SK-N-SH (cell line): ENCODE measurements at regions not wholly inside any gene's neighbourhood (a gene's known extent, or its start where the extent isn't known, plus 50 kb on each side); places are given as distances from the start of the nearest gene placed in this dataset.

Experiments
- CTCF ChIA-PET: fragments of 300-600, 350-600 bp; formaldehyde crosslinking; extraction: SDS; loops from one replicate; lab custom pipeline; 2021; lab: Yijun Ruan, JAX
- POLR2A ChIA-PET: fragments of 350-600 bp; sonication (Branson Sonifier 250); formaldehyde crosslinking; extraction: SDS; loops from one replicate; lab custom pipeline; 2020; ENCODE audit warnings: antibody characterized with exemption, inconsistent platforms; lab: Yijun Ruan, JAX
- DNase-seq: peaks from one replicate; pipeline ENCODE4 v3.0.0; 2012
- H2AFZ ChIP-seq: fragments of 200-600 bp; sonication (generic); 2 replicates; pipeline ENCODE4 v1.8.1; 2016; ENCODE audit warnings: antibody characterized with exemption, mild to moderate bottlenecking, low read depth
- H3F3A ChIP-seq: fragments of 200-600 bp; sonication (generic); replicated peaks from 2 replicates; pipeline ENCODE3; 2016; ENCODE audit warnings: antibody characterized with exemption, mild to moderate bottlenecking; ENCODE audit not compliant: insufficient read depth
- H3K27ac ChIP-seq, 2 experiments: fragments of 200-500 bp in 1 of 2; fragments of 200-600 bp in 1 of 2; sonication (Bioruptor generic) in 1 of 2; sonication (generic), shearing (Covaris generic) in 1 of 2; 2 replicates each; pipeline versions ENCODE4 v1.5.1 to v1.6.1; 2014 to 2016; ENCODE audit warnings: low read depth in 2 of 2, inconsistent platforms in 1 of 2, low read length in 1 of 2, mild to moderate bottlenecking in 1 of 2, mixed read lengths in 1 of 2
- H3K27me3 ChIP-seq: fragments of 200-600 bp; sonication (generic), shearing (Covaris generic); 2 replicates; pipeline ENCODE4 v1.6.1; 2016; ENCODE audit warnings: mixed run types; ENCODE audit not compliant: insufficient read depth
- H3K36me3 ChIP-seq, 2 experiments: fragments of 200-500 bp in 1 of 2; fragments of 200-600 bp in 1 of 2; sonication (Bioruptor generic) in 1 of 2; sonication (generic) in 1 of 2; replicated peaks in 1 of 2; 2 replicates each; pipeline versions ENCODE3 to v1.5.1; 2014 to 2016; ENCODE audit warnings: low read length in 1 of 2, mild to moderate bottlenecking in 1 of 2; ENCODE audit not compliant: insufficient read depth in 2 of 2, control insufficient read depth in 1 of 2
- H3K4me1 ChIP-seq, 2 experiments: fragments of 200-500 bp in 1 of 2; fragments of 200-600 bp in 1 of 2; sonication (Bioruptor generic) in 1 of 2; sonication (generic), shearing (Covaris generic) in 1 of 2; 2 replicates each; pipeline versions ENCODE4 v1.5.1 to v1.6.1; 2014 to 2016; ENCODE audit warnings: low read depth in 1 of 2, low read length in 1 of 2, mixed run types in 1 of 2; ENCODE audit not compliant: insufficient read depth in 2 of 2, control insufficient read depth in 1 of 2
- H3K4me2 ChIP-seq: fragments of 200-600 bp; sonication (generic), shearing (Covaris generic); 2 replicates; pipeline ENCODE4 v1.6.1; 2017; ENCODE audit warnings: mixed run types
- H3K4me3 ChIP-seq, 2 experiments: fragments of 200-500 bp in 1 of 2; fragments of 200-600 bp in 1 of 2; sonication (Bioruptor generic) in 1 of 2; sonication (generic), shearing (Covaris generic) in 1 of 2; 2 replicates each; pipeline versions ENCODE4 v1.5.1 to v1.8.1; 2014 to 2016; ENCODE audit warnings: low read depth in 2 of 2, inconsistent platforms in 1 of 2, low read length in 1 of 2, mild to moderate bottlenecking in 1 of 2, mixed read lengths in 1 of 2, moderate library complexity in 1 of 2
- H3K79me2 ChIP-seq: fragments of 200-600 bp; sonication (generic); 2 replicates; pipeline ENCODE4 v1.8.1; 2017; ENCODE audit warnings: mild to moderate bottlenecking; ENCODE audit not compliant: insufficient read depth
- H3K9ac ChIP-seq: fragments of 200-600 bp; sonication (generic); 2 replicates; pipeline ENCODE4 v1.6.1; 2017; ENCODE audit warnings: mixed run types
- H3K9me2 ChIP-seq: fragments of 200-600 bp; sonication (generic); 2 replicates; pipeline ENCODE4 v1.6.1; 2017; ENCODE audit warnings: mixed run types
- H3K9me3 ChIP-seq: fragments of 200-600 bp; sonication (generic); 2 replicates; pipeline ENCODE4 v1.6.1; 2017; ENCODE audit warnings: mixed run types, mild to moderate bottlenecking, moderate library complexity
- H4K20me1 ChIP-seq: fragments of 200-600 bp; sonication (generic); 2 replicates; pipeline ENCODE4 v1.6.1; 2017; ENCODE audit warnings: mild to moderate bottlenecking, mixed run types; ENCODE audit not compliant: insufficient read depth
- CHD2 ChIP-seq: fragments of 150-350 bp; IDR thresholded peaks from 2 replicates; pipeline ENCODE4 v1.6.1; 2018; ENCODE audit warnings: low read length; ENCODE audit not compliant: partially characterized antibody
- ELF1 ChIP-seq: IDR thresholded peaks from 2 replicates; pipeline ENCODE4 v1.4.0; 2012
- EP300 ChIP-seq, 2 experiments: IDR thresholded peaks; 2 replicates each; pipeline versions ENCODE4 v1.4.0 to v1.6.1; 2012; ENCODE audit warnings: borderline replicate concordance in 1 of 2, low read depth in 1 of 2, low read length in 1 of 2
- EZH2phosphoT487 ChIP-seq: fragments of 200-600 bp; sonication (generic); IDR thresholded peaks from 2 replicates; pipeline ENCODE4 v1.6.1; 2017; ENCODE audit warnings: low read depth, mixed run types, mild to moderate bottlenecking, antibody characterized with exemption, moderate library complexity, borderline replicate concordance
- FOSL2 ChIP-seq: IDR thresholded peaks from 2 replicates; pipeline ENCODE4 v1.4.0; 2012; ENCODE audit warnings: low read depth, mild to moderate bottlenecking, moderate library complexity, borderline replicate concordance
- FOXJ3 ChIP-seq: sonication (generic); formaldehyde crosslinking; IDR thresholded peaks from 2 replicates; pipeline ENCODE4 v1.5.1; 2020; ENCODE audit warnings: mild to moderate bottlenecking, missing genetic modification reagents
- FOXM1 ChIP-seq: IDR thresholded peaks from 2 replicates; pipeline ENCODE4 v1.4.0; 2012; ENCODE audit warnings: low read depth, mild to moderate bottlenecking
- GATA2 ChIP-seq: sonication (generic); formaldehyde crosslinking; IDR thresholded peaks from 2 replicates; pipeline ENCODE4 v1.5.0; 2020; ENCODE audit warnings: mild to moderate bottlenecking, missing genetic modification reagents
- IRF3 ChIP-seq: fragments of 150-350 bp; IDR thresholded peaks from 2 replicates; pipeline ENCODE4 v1.6.1; 2016; ENCODE audit warnings: mild to moderate bottlenecking, low read depth, low read length
- MAX ChIP-seq: IDR thresholded peaks from 2 replicates; pipeline ENCODE4 v1.4.0; 2012; ENCODE audit warnings: low read depth
- MEF2A ChIP-seq: IDR thresholded peaks from 2 replicates; pipeline ENCODE4 v1.4.0; 2012; ENCODE audit warnings: low read depth, borderline replicate concordance
- MXI1 ChIP-seq: IDR thresholded peaks from 2 replicates; pipeline ENCODE4 v1.6.1; 2012; ENCODE audit warnings: mild to moderate bottlenecking, low read depth, low read length, improper control_type of control experiment
- PBX3 ChIP-seq: IDR thresholded peaks from 2 replicates; pipeline ENCODE4; 2012
- RAD21 ChIP-seq: IDR thresholded peaks from 2 replicates; pipeline ENCODE4 v1.6.1; 2012; ENCODE audit warnings: mild to moderate bottlenecking, low read length
- RCOR1 ChIP-seq: fragments of 150-350 bp; IDR thresholded peaks from 2 replicates; pipeline ENCODE4 v1.6.1; 2017; ENCODE audit warnings: antibody characterized with exemption, low read length
- RFX5 ChIP-seq: IDR thresholded peaks from 2 replicates; pipeline ENCODE4 v1.6.1; 2012; ENCODE audit warnings: mild to moderate bottlenecking, improper control_type of control experiment, low read length
- RXRA ChIP-seq: IDR thresholded peaks from 2 replicates; pipeline ENCODE4 v1.4.0; 2012; ENCODE audit warnings: low read depth, mild to moderate bottlenecking, borderline replicate concordance
- TAF1 ChIP-seq: IDR thresholded peaks from 2 replicates; pipeline ENCODE4 v1.6.1; 2012; ENCODE audit warnings: low read depth, mild to moderate bottlenecking, low read length, moderate library complexity, borderline replicate concordance
- TCF12 ChIP-seq: IDR thresholded peaks from 2 replicates; pipeline ENCODE4 v1.4.0; 2012
- TEAD4 ChIP-seq: IDR thresholded peaks from 2 replicates; pipeline ENCODE4 v1.4.0; 2012; ENCODE audit warnings: mild to moderate bottlenecking, borderline replicate concordance; ENCODE audit not compliant: insufficient read depth
- USF1 ChIP-seq: IDR thresholded peaks from 2 replicates; pipeline ENCODE4 v1.4.0; 2012; ENCODE audit warnings: low read depth, borderline replicate concordance
- USF2 ChIP-seq: fragments of 150-350 bp; IDR thresholded peaks from 2 replicates; pipeline ENCODE4 v1.6.1; 2017; ENCODE audit warnings: antibody characterized with exemption, low read length, low read depth, borderline replicate concordance
- YY1 ChIP-seq: IDR thresholded peaks from 2 replicates; pipeline ENCODE4 v1.4.0; 2012; ENCODE audit warnings: low read depth, mild to moderate bottlenecking
- WGBS: methylation state at CpG from one replicate; pipeline ENCODE4 v1.1.6; 2017; ENCODE audit warnings: low lambda C conversion rate; 5-methylcytosine and 5-hydroxymethylcytosine counted together

GRCh38 chr4:75118739-75119138 lies 185.8 kb downstream of the PARM1 start:
- H3K36me3 ChIP-seq: no peaks in the 10 kb centered on the region
- CTCF ChIA-PET: no interaction called here
- H3K4me2 ChIP-seq: no peak overlapping the region
- H3K9me2 ChIP-seq: no peaks in the 10 kb centered on the region
- POLR2A ChIA-PET: no interaction called here
- H4K20me1 ChIP-seq: no peaks in the 10 kb centered on the region
- TF ChIP-seq TEAD4: no peak
- no peak for TF ChIP-seq MXI1
- TF ChIP-seq CHD2: no peak
- TF ChIP-seq MAX: no peak
- TF ChIP-seq MEF2A: no peak
- no peak for TF ChIP-seq RCOR1
- TF ChIP-seq RXRA: no peak
- no peak for TF ChIP-seq FOXM1
- TF ChIP-seq ELF1: no peak
- TF ChIP-seq USF2: no peak
- no peak for TF ChIP-seq USF1
- TF ChIP-seq PBX3: no peak
- no peak for TF ChIP-seq RAD21
- no peak for TF ChIP-seq IRF3
- TF ChIP-seq FOSL2: no peak
- TF ChIP-seq YY1: no peak
- no peak for DNase-seq
- no peak overlapping the region for H3K9ac ChIP-seq
- no peaks in the 10 kb centered on the region for H3K79me2 ChIP-seq
- H3K9me3 ChIP-seq: no peaks in the 10 kb centered on the region
- 26% methylated on average over 4 of the region's 4 CpGs for WGBS
- no peak overlapping the region for H3K4me3 ChIP-seq
- no peaks in the 10 kb centered on the region for H3K4me1 ChIP-seq
- H2AFZ ChIP-seq: no peak overlapping the region
- H3K27me3 ChIP-seq: no peaks in the 10 kb centered on the region
- no peak overlapping the region for H3K27ac ChIP-seq
- no peaks in the 10 kb centered on the region for H3F3A ChIP-seq

- no peak overlapping the region for H3K4me3 ChIP-seq
- no peaks in the 10 kb centered on the region for H3K36me3 ChIP-seq
- TF ChIP-seq USF2: no peak
- TF ChIP-seq IRF3: no peak
- TF ChIP-seq TAF1: no peak
- no peak for TF ChIP-seq RCOR1
- no peak for TF ChIP-seq MXI1
- no peak for TF ChIP-seq RFX5
- TF ChIP-seq RXRA: no peak
- TF ChIP-seq EZH2phosphoT487: no peak
- no peak for TF ChIP-seq FOSL2
- no peak for TF ChIP-seq MEF2A
- no peak for TF ChIP-seq TCF12
- TF ChIP-seq GATA2: no peak
- no peak for TF ChIP-seq EP300 (IDR thresholded peaks at IDR 0.05; ENCODE audit: borderline replicate concordance in 1 of 2, low read depth in 1 of 2, low read length in 1 of 2)
- no peak for TF ChIP-seq FOXJ3 (CRISPR knock-in tag)
- H3K4me1 ChIP-seq: no peaks in the 10 kb centered on the region
- no peak overlapping the region for H2AFZ ChIP-seq
- CTCF ChIA-PET: no interaction called here
- no peak overlapping the region for H3K9ac ChIP-seq
- POLR2A ChIA-PET: no interaction called here
- no peaks in the 10 kb centered on the region for H3K9me3 ChIP-seq
- H3K79me2 ChIP-seq: no peaks in the 10 kb centered on the region
- H3K9me2 ChIP-seq: no peaks in the 10 kb centered on the region
- H4K20me1 ChIP-seq: no peaks in the 10 kb centered on the region
- WGBS: 0% methylated on average over 2 of the region's 3 CpGs
- no peak for DNase-seq
- H3K27ac ChIP-seq: no peak overlapping the region
- no peaks in the 10 kb centered on the region for H3F3A ChIP-seq
- H3K4me2 ChIP-seq: no peak overlapping the region
- H3K27me3 ChIP-seq: no peaks in the 10 kb centered on the region
These were observed 177.1 kb downstream of the PARM1 start for GRCh38 chr4:75110061-75110460.
